RWPE2 (cell line): ENCODE measurements at regions not wholly inside any gene's neighbourhood (a gene's known extent, or its start where the extent isn't known, plus 50 kb on each side); places are given as distances from the start of the nearest gene placed in this dataset.

Experiments
- ATAC-seq: fragments of 200-7000 bp; cut with Tn5 transposase; 3 replicates; pipeline ENCODE4 v1.9.1; 2021; ENCODE audit warnings: low read depth
- DNase-seq: peaks from one replicate; pipeline ENCODE4 v3.0.0-alpha.2; 2020; ENCODE audit warnings: low spot score
- H3K27ac ChIP-seq: fragments of 450-650 bp; 2 replicates; pipeline ENCODE4 v1.5.1; 2017; ENCODE audit warnings: mild to moderate bottlenecking; ENCODE audit not compliant: poor library complexity, severe bottlenecking
- H3K27me3 ChIP-seq: fragments of 250-450 bp; sonication (Bioruptor Pico); 2 replicates; pipeline ENCODE4 v1.5.1; 2021; ENCODE audit warnings: mild to moderate bottlenecking, moderate library complexity; ENCODE audit not compliant: insufficient read depth, poor library complexity, severe bottlenecking
- H3K36me3 ChIP-seq: fragments of 250-450 bp; sonication (Bioruptor Pico); 2 replicates; pipeline ENCODE4 v1.5.1; 2020; ENCODE audit warnings: low read depth, mild to moderate bottlenecking, moderate library complexity
- H3K4me1 ChIP-seq: fragments of 250-450 bp; sonication (Bioruptor Pico); 2 replicates; pipeline ENCODE4 v1.5.1; 2021; ENCODE audit warnings: mild to moderate bottlenecking, moderate library complexity; ENCODE audit not compliant: insufficient read depth, poor library complexity, severe bottlenecking
- H3K4me3 ChIP-seq: fragments of 250-450 bp; sonication (Bioruptor Pico); 2 replicates; pipeline ENCODE4 v1.5.1; 2021; ENCODE audit warnings: mild to moderate bottlenecking, moderate library complexity; ENCODE audit not compliant: severe bottlenecking
- H3K9me3 ChIP-seq: fragments of 250-450 bp; sonication (Bioruptor Pico); 2 replicates; pipeline ENCODE4 v1.5.1; 2021; ENCODE audit warnings: mild to moderate bottlenecking, moderate library complexity; ENCODE audit not compliant: severe bottlenecking
- TF ChIP-seq, protein P1 (sequence below): fragments of 450-650 bp; IDR thresholded peaks from one replicate; pipeline ENCODE4 v1.5.1; 2017; ENCODE audit warnings: mild to moderate bottlenecking, moderate library complexity; ENCODE audit not compliant: poor library complexity, severe bottlenecking

DNA sequence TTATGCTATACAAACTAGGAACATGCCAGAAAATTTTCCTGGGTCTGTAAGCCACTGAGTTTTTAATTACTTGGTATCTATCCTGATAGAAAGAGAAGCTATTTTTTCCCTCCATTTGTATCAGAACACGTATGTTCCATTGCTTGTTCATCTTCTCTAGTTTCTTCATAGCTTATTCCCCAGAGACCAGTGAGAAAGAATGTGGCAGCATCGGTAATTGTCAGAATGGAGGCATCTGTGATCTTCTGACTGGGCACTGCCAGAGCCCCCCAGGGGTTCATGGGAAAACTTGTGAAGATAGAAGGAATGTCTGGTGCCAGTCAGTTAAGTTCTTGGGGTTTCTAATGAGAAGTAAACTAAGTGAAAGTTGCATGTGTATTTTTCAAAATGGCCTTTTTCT, 720.2 kb upstream of the GOLIM4 start:
- Histone ChIP-seq H3K4me3 (no peak overlapping the region), H3K9me3 (no peaks in the 10 kb centered on the region), H3K27me3 (no peaks in the 10 kb centered on the region), H3K27ac (no peak overlapping the region), H3K36me3 (no peaks in the 10 kb centered on the region), H3K4me1 (no peaks in the 10 kb centered on the region)
- TF ChIP-seq, protein P1, sequence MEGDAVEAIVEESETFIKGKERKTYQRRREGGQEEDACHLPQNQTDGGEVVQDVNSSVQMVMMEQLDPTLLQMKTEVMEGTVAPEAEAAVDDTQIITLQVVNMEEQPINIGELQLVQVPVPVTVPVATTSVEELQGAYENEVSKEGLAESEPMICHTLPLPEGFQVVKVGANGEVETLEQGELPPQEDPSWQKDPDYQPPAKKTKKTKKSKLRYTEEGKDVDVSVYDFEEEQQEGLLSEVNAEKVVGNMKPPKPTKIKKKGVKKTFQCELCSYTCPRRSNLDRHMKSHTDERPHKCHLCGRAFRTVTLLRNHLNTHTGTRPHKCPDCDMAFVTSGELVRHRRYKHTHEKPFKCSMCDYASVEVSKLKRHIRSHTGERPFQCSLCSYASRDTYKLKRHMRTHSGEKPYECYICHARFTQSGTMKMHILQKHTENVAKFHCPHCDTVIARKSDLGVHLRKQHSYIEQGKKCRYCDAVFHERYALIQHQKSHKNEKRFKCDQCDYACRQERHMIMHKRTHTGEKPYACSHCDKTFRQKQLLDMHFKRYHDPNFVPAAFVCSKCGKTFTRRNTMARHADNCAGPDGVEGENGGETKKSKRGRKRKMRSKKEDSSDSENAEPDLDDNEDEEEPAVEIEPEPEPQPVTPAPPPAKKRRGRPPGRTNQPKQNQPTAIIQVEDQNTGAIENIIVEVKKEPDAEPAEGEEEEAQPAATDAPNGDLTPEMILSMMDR, result no peak
- DNase-seq (no peak), ATAC-seq (no peak)

DNA sequence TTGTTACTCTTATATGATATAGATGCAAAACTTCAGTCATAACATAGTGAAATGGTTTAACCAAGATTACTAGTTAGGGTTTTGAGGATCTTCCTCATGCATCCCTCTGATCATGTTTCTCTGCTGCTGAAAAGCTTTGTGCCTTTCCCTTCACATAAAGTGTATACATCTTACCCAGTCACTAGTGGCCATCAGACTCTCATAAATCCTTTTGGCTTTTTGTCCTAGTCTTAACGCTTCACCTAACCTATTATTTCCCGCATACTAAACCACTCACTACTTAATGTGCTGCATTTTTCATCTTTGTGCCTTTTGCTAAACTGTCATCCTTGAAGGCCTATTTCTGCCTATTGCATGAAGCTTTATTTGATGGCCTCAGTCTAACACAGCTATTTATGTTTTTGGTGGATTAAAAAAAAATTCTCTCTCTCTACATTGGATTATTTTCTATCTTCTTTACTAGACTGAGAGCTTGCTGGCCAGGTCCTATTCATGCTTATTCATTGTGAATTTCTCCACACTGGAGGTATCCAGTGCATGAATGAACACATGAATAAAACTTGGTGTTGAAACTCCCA, 717.6 kb upstream of the GOLIM4 start:
- H3K27ac ChIP-seq, result no peak overlapping the region
- H3K4me1 ChIP-seq, result no peaks in the 10 kb centered on the region
- TF ChIP-seq, protein P1, result no peak
- ATAC-seq, result no peak
- H3K36me3 ChIP-seq, result no peaks in the 10 kb centered on the region
- no peak overlapping the region for H3K4me3 ChIP-seq
- H3K9me3 ChIP-seq, result no peaks in the 10 kb centered on the region
- H3K27me3 ChIP-seq, result no peaks in the 10 kb centered on the region
- no peak for DNase-seq

DNA sequence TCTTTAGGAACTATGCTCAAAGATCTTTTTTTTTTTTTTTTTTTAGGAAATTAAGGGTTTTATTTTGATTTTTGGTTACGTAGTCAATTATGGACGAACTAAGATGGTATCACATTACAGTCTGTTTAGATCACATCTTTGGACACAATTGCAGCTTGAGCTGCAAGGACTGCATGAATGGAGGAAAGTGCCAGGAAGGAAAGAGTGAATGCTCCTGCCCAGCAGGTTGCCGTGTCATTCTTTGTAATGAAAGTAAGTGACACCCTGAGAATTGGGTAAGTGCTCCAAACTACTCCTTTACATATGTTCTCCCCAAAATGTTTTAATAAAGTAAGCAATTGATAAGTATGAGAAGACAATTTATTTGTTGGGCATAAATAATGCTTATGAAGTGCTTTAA, 716.5 kb upstream of the GOLIM4 start:
- no peak overlapping the region for H3K27ac ChIP-seq
- TF ChIP-seq, protein P1, result no peak
- no peaks in the 10 kb centered on the region for H3K36me3 ChIP-seq
- H3K9me3 ChIP-seq, result no peaks in the 10 kb centered on the region
- DNase-seq, result no peak
- H3K4me1 ChIP-seq, result no peaks in the 10 kb centered on the region
- ATAC-seq, result no peak
- H3K27me3 ChIP-seq, result no peaks in the 10 kb centered on the region
- H3K4me3 ChIP-seq, result no peak overlapping the region

DNA sequence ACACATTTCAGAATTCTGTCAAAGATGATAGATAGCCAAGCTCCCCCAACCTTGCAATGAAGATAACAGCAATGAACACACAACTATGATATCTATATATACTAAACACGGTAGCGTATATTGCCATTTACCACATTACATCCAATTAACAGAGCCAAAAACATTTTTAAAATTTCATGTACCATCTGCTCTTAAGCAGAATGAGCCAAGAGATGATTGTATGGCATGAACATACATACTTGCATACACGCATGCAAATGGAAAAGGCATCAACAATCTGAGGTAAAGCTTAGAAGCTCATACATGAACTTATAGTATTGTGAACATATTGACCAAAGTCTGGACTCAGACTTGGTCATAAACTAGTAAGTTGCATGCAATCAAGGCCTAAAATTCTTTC, 712.9 kb upstream of the GOLIM4 start:
- H3K4me3 ChIP-seq, result no peak overlapping the region
- H3K36me3 ChIP-seq, result no peaks in the 10 kb centered on the region
- TF ChIP-seq, protein P1, result no peak
- H3K27me3 ChIP-seq, result no peaks in the 10 kb centered on the region
- DNase-seq (no peak), ATAC-seq (no peak)
- no peak overlapping the region for H3K27ac ChIP-seq
- H3K4me1 ChIP-seq, result peaks cover 5% of the 10 kb centered on the region
- no peaks in the 10 kb centered on the region for H3K9me3 ChIP-seq

DNA sequence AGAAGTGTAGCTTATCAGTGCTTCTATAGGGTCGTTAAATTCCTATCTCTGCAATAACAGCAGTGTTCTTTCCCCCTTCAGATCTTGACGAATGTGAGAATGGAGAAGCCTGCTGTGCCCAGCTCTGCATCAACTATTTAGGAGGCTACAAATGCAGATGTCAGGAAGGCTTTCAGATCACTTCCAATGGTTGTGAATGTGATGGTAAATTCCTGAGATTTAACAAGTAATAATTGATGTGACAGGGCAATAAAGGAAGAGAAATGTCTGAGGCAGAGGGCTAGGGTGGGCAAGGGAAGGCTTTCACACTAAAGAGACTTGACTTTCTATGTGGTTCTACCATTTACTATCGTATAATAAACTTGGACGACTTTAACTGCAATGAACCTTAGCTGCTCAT, 711.7 kb upstream of the GOLIM4 start:
- ATAC-seq (no peak), DNase-seq (no peak)
- Histone ChIP-seq H3K36me3 (no peaks in the 10 kb centered on the region), H3K27ac (no peak overlapping the region), H3K27me3 (no peaks in the 10 kb centered on the region), H3K4me1 (peaks cover 13% of the 10 kb centered on the region), H3K9me3 (no peaks in the 10 kb centered on the region), H3K4me3 (no peak overlapping the region)
- TF ChIP-seq, protein P1, result no peak
